GM18909 (cell line): ENCODE measurements at regions not wholly inside any gene's neighbourhood (a gene's known extent, or its start where the extent isn't known, plus 50 kb on each side); places are given as distances from the start of the nearest gene placed in this dataset.
"Not testable (repeated sequence)": the region's sequence is repeated elsewhere in the genome, so short reads cannot be mapped to it uniquely, and the experiment has no call there.

Experiments
- ATAC-seq: cut with Tn5 transposase; IDR thresholded peaks from one replicate; pipeline ENCODE4 v1.9.1; 2021; ENCODE audit warnings: mild to moderate bottlenecking; ENCODE audit not compliant: unreplicated experiment, poor library complexity

DNA sequence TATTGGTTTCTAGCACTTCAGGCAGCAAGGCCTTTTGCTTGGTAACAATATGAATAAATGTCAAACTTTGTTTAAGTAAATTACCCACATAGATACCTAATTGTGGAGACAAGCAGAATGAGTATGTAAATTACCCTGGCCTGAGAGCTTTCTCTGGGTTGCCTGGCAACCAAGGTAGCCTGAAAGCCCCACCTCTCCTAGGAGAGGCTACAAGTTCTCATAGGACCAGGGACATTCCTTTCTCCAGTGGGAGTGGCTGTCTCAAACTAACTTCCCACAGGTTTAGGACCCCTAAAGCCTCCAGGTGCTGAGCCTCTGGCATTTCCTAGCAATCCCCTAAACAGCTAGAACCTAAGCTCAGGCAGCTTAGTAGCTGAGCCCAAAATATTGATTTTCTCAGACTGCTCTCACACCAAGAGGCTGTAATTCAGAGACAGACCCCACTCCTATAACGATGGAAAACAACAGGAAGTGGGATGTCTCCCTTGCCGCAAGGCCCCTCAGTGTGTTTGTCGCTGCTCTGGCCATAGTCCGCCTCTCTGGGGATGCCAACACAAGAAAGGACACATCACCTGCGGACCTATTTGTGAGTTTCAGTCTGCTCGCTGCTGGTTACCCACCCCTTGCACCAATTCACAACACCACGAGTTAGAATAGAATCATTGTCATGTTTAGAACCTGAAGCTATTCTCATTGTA lies 207.3 kb downstream of the DLEU7 start:
- ATAC-seq: peak; percentile 84

GRCh38 chr13:50643060-50643459 lies 200.4 kb downstream of the DLEU7 start:
- ATAC-seq: no peak

DNA sequence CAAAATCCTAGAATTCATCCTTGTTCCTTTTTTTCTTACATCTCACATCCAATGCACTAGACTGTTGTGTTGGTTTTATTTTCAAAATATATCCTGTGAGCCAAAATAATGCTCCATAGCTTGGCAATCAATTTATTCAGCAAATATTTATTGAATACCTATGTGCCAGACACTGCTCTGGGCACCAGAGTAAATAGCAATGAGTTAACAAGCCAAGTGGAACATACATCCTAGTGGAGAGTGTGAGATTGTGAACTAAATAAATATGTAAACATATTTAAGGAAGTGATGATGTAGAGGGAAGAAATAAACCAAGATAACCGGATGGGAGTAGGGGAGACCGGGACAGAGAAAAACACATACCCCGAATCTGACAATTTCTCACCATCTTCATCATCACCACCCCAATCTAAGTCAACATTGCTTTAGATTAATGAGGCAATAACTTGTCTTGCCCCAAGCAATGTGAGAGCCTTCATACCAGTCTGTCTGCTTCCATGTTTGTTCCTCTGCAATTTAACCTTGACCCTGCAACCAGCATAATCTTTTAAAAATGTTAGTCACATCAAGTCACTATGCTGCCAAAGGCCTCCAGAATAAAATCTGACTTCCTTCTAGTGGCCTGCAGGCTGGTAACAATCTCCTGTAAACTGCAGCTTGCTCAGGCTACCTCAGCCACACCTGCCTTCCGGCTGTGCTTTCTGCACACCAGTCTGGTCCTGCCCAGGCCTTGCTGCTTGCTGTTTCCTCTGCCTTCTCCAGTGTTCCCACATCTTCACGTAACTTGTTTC lies 199.2 kb downstream of the DLEU7 start:
- ATAC-seq: no peak

- no peak for ATAC-seq
Observed at GRCh38 chr13:50645092-50645491, 198.4 kb downstream of the DLEU7 start.

DNA sequence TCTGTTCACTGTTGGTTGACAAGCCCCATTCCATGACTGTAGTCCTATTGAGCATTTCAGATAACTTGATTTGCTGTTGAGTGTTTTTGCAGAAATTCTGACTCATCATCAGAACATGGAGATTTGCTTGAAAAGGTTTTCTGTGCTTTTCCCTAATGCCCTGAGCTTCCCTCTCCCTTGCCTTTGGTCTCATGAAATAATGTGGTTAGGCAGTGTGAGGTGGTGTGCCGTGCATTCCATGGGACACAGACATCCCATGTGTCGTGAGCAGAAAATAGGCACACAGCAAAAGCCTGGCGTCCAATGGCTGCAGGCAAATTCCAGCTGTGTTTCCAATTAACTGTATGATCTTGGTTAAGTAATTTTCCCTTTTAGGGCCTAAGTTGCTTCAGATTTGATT lies 197.4 kb downstream of the DLEU7 start:
- ATAC-seq: no peak

- no peak for ATAC-seq
Observed at GRCh38 chr13:50649211-50649610, 194.3 kb downstream of the DLEU7 start.

GRCh38 chr13:50650592-50651504 lies 192.6 kb downstream of the DLEU7 start:
- no peak for ATAC-seq

DNA sequence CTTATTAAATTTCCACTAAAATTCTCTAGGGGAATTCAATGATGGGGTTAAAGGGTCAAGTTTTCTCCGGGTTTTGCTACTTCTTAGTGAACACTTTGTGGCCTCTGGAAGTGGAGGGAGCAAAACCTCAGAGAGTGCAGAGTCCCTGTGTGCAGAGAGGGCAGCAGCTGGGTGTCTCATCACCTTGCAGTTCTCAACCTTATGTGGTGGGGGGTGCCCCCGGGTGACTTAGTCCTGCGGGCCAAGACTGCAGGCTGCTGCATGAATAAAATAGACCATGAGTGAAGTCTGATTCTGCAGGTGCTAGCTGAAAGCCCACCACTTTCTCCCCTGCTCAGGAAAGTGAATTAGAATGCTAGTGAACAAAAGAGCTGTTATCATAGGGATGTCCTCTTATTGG lies 191.6 kb downstream of the DLEU7 start:
- no peak for ATAC-seq

DNA sequence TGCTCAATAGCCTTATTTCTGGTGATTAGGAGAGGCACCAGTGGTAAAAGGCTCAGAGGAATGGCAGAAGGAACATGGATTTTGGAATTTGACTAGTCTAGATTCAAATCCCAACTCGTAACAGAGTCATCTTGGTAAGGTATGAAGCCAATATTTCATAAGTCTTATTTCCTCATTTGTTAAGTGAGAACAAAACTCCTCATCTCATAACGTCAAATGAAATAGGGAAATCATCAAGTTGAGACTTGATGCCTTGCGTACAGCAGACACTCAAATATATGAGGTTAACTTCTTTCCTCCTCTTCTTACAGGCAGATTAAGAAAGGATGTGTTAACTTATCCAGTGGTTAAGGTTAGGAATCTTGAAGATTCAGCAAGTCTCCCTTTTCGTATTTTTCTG lies 189.2 kb downstream of the DLEU7 start:
- ATAC-seq: no peak

DNA sequence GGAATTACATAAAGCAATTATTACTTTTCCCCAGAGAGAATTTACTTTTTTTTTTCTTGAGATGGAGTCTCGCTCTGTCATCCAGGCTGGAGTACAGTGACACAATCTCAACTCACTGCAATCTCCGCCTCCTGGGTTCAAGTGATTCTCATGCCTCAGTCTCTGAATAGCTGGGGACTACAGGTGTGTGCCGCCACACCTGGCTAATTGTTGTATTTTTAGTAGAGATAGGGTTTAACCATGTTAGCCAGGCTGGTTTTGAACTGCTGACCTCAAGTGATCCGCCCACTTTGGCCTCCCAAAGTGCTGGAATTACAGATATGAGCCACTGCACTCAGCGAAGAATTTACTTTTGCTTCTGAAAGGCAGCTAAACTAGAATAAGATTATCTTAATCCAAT lies 181.6 kb downstream of the DLEU7 start:
- not testable (repeated sequence) for ATAC-seq

GRCh38 chr13:50664951-50665350 lies 178.5 kb downstream of the DLEU7 start:
- ATAC-seq: no peak

DNA sequence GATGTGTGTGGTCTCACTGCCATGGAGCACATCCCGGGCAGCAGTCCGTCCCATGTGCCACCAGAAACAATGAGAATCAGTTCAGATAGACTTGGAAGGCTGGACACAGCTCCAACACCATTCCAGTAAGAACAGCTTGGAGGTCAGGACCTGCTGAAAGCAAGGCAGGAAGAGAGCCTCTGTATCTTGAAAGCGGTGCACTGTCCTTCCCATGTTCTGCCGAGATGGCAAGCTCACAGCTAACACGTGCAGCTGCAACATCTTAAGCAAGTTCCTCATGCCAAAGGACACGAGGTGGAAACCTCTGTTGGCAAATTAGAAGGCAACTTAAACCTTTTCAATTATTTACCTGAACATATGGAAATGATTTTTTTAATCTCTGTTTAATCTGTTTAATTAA lies 175.4 kb downstream of the DLEU7 start:
- ATAC-seq: no peak

DNA sequence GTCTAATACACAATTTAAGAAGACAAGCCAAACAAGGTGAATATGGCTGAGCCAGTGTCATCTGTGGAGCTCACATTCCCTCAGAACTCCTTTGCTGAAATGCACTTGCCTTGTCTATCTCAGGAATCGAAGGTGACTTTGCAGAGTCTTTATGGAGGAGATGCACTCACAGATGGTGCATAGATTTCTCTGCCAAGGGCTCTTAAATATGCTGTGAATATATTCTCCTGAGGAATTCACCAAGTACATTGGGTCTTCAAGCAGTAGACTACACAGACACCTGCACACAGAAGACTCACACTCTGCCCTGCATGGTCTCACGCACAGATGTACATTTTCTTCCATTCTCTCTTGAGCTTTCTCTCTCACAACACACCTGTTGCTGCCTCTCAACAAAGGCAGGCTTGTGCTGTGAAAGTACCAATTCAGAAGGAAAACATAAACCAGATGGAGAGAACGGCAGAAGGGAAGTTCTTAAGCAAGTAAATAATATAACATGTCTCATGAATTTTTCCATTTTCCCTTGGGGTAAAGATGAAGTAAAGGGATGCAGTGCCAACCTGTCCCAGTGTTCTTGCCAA lies 174.7 kb downstream of the DLEU7 start:
- ATAC-seq: no peak

DNA sequence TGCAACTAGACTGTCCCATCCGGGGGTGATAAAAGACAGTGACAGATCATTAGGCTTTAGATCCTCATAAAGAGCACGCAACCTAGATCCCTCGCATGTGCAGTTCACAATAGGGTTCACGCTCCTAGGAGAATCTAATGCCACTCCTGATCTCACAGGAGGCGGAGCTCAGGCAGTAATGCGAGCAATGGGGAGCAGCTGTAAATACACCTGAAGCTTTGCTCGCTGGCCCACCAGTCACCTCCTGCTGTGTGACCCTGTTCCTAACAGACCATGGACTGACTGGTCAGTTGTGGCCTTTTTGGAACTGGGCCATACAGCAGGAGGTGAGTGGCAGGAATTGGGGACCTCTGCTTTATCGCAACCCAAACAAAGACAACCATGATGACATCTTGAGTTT lies 173.2 kb downstream of the DLEU7 start:
- ATAC-seq: no peak

DNA sequence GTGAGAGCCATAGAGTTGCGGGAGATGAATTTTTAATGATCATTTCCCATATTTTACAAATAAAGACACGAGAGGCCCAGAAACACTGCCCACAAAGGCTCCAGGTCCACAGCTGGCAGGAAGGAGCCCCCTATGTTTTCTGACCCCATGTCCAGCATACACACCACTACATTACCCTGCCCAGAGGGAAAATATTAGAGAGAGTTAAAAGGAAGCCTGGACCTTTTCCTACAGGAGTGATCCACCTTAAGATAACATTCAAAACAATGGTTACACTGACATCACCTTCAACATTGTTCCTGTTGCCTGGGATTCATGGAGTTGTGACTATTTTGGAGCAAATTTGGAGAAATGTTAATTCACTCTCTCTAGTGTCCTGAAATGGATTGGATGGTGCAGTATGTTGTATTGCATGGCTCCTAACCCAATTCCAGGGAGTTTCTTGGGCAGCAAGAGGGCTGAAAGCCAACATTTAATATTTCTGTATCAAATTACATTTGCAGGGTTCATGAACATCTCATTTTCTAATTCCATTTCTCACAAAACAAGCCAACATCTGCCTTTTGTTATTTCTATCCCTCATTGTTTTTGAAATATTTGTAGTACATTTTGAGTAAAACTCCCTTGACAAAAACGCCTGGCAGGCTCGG lies 172.5 kb downstream of the DLEU7 start:
- ATAC-seq: no peak

DNA sequence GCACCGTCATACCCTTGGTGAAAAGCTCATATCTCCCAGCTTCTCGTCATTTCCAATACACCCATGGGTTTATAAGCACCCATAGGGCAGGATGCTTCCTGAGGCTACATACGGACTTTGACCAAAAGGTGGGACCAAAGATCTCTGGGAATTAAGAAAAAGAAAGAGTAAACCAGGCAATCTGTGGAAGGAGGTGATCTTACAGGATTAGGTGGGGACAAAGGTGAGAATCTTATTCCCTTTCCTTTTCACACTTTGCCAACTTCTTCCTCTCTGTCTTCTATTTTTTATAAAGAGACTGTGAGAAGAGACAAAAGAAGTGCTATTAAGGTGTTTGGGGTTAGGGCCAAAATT lies 172.0 kb downstream of the DLEU7 start:
- no peak for ATAC-seq

DNA sequence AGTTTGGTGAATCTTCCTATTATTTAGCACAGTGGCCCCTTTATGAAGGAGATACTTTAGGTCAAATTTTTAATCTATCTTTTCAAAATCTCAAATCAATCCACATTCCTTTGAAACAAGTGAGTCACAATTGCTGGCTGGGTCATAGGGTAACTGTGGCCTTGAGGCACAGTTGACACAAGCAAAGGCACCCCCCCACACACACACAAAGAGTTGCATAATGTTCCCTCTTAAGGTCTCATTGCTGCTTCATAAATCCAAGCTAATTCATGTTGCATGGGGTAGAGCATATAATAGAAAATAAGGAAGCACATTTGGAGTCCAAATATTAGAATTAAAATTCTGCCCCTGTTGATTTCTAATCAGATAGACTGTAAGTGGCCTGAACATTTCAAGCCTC lies 171.5 kb downstream of the DLEU7 start:
- no peak for ATAC-seq

GRCh38 chr13:50675651-50676050 lies 167.8 kb downstream of the DLEU7 start:
- no peak for ATAC-seq

DNA sequence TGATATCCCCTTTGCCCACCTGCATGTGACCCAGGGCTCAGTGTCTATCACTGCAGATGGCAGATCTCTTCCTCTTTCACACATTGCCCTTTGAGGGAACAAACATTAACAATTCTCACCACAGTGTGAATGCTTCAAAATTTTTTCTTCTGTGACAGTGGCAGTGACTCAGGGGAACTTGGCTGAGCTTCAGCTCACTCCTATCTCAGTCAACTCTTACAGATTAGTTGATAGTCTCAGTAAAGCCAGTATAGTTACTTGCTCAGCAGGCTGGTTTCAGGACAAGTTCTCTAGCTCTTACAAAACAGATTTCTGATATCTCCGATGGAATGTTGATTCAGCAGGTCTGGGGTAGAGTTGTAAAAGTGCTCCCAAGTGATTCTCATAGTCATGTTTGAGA lies 166.9 kb downstream of the DLEU7 start:
- no peak for ATAC-seq

GRCh38 chr13:50677258-50677657 lies 166.2 kb downstream of the DLEU7 start:
- ATAC-seq: no peak
